Adrenal gland (tissue), 5 donors: ENCODE measurements at regions not wholly inside any gene's neighbourhood (a gene's known extent, or its start where the extent isn't known, plus 50 kb on each side); places are given as distances from the start of the nearest gene placed in this dataset.

Experiments used
- POLR2A ChIP-seq, 2 donors: fragments of 450-650 bp; IDR thresholded peaks; one replicate each; pipeline ENCODE4 v1.6.1; 2017; ENCODE audit warnings: antibody characterized with exemption in 2 of 2, mild to moderate bottlenecking in 2 of 2, moderate library complexity in 1 of 2
- TF ChIP-seq, protein P1 (sequence below), 6 experiments: fragments of 450-650 bp in 4 of 6; fragments of 200-600 bp in 2 of 6; sonication (generic) in 1 of 6; IDR thresholded peaks; 1 replicate in 5 of 6; 2 replicates in 1 of 6; pipeline versions ENCODE4 v1.5.1 to v1.8.0; 2016 to 2021; ENCODE audit warnings: antibody characterized with exemption in 6 of 6, mild to moderate bottlenecking in 2 of 6, moderate library complexity in 1 of 6
- donor health status: DM: no; HTN: no; CAD: no.

DNA sequence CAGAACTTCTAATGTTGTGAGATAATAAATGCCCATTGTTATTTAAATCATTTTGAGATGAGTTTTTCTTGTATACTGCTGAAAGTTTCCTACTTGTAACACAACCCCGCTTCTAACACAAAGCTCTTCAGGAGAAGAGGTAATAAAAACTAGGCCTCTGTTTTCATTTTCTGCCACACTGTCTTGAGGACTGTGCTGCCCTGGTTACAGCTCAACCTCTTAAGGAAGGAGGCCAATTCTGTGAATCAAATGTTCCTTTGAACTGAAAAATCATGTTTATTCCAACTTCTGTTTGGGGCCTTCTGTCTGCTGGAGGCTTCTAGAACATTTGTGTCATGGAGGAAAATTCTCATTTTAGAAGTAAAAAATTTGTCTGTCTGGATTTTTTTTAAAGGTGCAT, 100.3 kb downstream of the LRIG3 start:
- TF ChIP-seq, protein P1, sequence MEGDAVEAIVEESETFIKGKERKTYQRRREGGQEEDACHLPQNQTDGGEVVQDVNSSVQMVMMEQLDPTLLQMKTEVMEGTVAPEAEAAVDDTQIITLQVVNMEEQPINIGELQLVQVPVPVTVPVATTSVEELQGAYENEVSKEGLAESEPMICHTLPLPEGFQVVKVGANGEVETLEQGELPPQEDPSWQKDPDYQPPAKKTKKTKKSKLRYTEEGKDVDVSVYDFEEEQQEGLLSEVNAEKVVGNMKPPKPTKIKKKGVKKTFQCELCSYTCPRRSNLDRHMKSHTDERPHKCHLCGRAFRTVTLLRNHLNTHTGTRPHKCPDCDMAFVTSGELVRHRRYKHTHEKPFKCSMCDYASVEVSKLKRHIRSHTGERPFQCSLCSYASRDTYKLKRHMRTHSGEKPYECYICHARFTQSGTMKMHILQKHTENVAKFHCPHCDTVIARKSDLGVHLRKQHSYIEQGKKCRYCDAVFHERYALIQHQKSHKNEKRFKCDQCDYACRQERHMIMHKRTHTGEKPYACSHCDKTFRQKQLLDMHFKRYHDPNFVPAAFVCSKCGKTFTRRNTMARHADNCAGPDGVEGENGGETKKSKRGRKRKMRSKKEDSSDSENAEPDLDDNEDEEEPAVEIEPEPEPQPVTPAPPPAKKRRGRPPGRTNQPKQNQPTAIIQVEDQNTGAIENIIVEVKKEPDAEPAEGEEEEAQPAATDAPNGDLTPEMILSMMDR (IDR thresholded peaks at IDR 0.05), result no peak
- TF ChIP-seq POLR2A (IDR thresholded peaks at IDR 0.05), result no peak
